ENCODE measurements at regions not wholly inside any gene's neighbourhood (a gene's known extent, or its start where the extent isn't known, plus 50 kb on each side); places are given as distances from the start of the nearest gene placed in this dataset.

DNA sequence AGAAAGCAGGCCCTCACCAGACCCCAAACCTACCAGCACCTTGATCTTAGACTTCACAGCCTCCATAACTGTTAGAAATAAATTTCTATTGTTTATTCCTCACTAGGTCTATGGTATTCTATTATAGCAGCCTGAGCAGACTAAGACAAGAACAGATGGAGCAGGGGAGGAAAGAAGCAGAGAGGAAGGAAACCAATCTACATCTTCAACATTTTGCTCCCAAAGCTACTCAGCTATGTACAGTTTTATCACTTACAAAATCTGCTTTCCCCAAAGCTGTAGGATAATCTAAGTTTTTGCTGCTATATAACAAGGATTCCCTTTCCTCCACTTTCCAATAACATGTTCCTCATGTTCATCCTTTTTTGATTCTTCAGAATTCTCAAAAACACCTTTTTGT, 274.4 kb upstream of the CHAC2 start:
- TF ChIP-seq EZH2 (IDR thresholded peaks at IDR 0.05; ENCODE audit: insufficient read depth, poor library complexity, severe bottlenecking) (no peak), EZH2phosphoT487 (IDR thresholded peaks at IDR 0.05; ENCODE audit: insufficient read depth, low read depth) (no peak)

Data from GM23248 (cell line).